Ishikawa (cell line): ENCODE measurements at regions not wholly inside any gene's neighbourhood (a gene's known extent, or its start where the extent isn't known, plus 50 kb on each side); places are given as distances from the start of the nearest gene placed in this dataset.

Source experiments
- CEBPB ChIP-seq: IDR thresholded peaks from 2 replicates; pipeline ENCODE4 v1.6.1; 2012
- CREB1 ChIP-seq: IDR thresholded peaks from 2 replicates; pipeline ENCODE4 v1.6.1; 2012; ENCODE audit warnings: low read depth
- EGR1 ChIP-seq: IDR thresholded peaks from 2 replicates; pipeline ENCODE4 v1.6.1; 2012
- EP300 ChIP-seq: IDR thresholded peaks from 2 replicates; pipeline ENCODE4 v1.6.1; 2012; ENCODE audit warnings: borderline replicate concordance
- FOXM1 ChIP-seq: IDR thresholded peaks from 2 replicates; pipeline ENCODE4 v1.6.1; 2012; ENCODE audit warnings: low read depth, borderline replicate concordance
- NFIC ChIP-seq: IDR thresholded peaks from 2 replicates; pipeline ENCODE4 v1.6.1; 2012
- RAD21 ChIP-seq: IDR thresholded peaks from 2 replicates; pipeline ENCODE4 v1.6.1; 2012; ENCODE audit warnings: low read depth
- TAF1 ChIP-seq: IDR thresholded peaks from 2 replicates; pipeline ENCODE4 v1.6.1; 2012; ENCODE audit warnings: low read depth, mild to moderate bottlenecking
- TCF12 ChIP-seq: IDR thresholded peaks from 2 replicates; pipeline ENCODE4 v1.6.1; 2012; ENCODE audit warnings: low read depth
- TEAD4 ChIP-seq: IDR thresholded peaks from 2 replicates; pipeline ENCODE4 v1.6.1; 2012
- YY1 ChIP-seq: IDR thresholded peaks from 2 replicates; pipeline ENCODE4 v1.6.1; 2012; ENCODE audit warnings: low read depth
- ZBTB7A ChIP-seq: IDR thresholded peaks from 2 replicates; pipeline ENCODE4 v1.6.1; 2012; ENCODE audit warnings: low read depth
- TF ChIP-seq, protein P1 (sequence below): IDR thresholded peaks from 2 replicates; pipeline ENCODE4 v1.6.1; 2012; ENCODE audit warnings: low read depth, mild to moderate bottlenecking
- TF ChIP-seq, protein P2 (sequence below): IDR thresholded peaks from 2 replicates; pipeline ENCODE4 v1.6.1; 2012
- TF ChIP-seq, protein P3 (sequence below): IDR thresholded peaks from 2 replicates; pipeline ENCODE4 v1.6.1; 2012

DNA sequence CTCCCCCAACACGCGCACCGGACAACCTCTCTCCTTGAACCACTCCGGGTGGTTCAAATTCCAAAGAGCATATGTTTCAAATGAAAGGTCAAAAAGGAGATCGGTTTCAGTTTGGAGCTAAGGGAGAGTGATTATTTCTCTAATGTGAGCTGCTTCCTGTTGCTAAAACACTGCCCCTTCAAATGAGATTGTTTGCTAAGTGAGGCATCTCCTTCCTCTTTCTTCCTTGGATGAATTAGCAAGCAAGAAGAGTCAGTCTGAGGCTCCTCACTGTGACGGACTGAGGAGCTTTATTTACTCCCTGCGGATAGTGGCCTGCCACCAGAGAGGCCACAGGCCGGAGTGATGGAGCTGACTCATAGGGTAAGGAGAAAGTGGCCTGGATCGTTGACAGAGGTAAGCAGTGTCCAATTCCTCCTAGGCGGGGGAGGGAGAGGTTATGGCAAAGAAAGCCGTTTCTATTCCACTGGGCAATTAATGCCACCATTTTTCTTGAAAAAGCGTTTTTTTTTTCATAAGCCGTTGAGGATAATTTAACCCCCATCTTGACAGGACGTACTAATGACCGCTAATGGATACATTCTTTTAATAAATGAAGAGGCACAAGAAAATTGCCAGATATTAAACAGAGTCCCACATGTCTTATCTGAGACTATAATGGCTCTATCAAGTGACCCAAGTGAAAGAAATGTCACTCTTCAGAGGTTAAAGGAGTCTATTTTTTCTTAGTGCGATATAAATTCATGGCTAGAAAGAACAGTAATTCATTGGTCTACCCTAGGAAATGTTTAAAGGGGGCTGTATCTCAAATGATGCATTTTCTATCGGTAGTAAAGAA, 167.0 kb upstream of the ANKRD28 start:
- TF ChIP-seq NFIC: no peak
- TF ChIP-seq YY1: no peak
- TF ChIP-seq, protein P1, sequence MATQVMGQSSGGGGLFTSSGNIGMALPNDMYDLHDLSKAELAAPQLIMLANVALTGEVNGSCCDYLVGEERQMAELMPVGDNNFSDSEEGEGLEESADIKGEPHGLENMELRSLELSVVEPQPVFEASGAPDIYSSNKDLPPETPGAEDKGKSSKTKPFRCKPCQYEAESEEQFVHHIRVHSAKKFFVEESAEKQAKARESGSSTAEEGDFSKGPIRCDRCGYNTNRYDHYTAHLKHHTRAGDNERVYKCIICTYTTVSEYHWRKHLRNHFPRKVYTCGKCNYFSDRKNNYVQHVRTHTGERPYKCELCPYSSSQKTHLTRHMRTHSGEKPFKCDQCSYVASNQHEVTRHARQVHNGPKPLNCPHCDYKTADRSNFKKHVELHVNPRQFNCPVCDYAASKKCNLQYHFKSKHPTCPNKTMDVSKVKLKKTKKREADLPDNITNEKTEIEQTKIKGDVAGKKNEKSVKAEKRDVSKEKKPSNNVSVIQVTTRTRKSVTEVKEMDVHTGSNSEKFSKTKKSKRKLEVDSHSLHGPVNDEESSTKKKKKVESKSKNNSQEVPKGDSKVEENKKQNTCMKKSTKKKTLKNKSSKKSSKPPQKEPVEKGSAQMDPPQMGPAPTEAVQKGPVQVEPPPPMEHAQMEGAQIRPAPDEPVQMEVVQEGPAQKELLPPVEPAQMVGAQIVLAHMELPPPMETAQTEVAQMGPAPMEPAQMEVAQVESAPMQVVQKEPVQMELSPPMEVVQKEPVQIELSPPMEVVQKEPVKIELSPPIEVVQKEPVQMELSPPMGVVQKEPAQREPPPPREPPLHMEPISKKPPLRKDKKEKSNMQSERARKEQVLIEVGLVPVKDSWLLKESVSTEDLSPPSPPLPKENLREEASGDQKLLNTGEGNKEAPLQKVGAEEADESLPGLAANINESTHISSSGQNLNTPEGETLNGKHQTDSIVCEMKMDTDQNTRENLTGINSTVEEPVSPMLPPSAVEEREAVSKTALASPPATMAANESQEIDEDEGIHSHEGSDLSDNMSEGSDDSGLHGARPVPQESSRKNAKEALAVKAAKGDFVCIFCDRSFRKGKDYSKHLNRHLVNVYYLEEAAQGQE: no peak
- TF ChIP-seq, protein P2, sequence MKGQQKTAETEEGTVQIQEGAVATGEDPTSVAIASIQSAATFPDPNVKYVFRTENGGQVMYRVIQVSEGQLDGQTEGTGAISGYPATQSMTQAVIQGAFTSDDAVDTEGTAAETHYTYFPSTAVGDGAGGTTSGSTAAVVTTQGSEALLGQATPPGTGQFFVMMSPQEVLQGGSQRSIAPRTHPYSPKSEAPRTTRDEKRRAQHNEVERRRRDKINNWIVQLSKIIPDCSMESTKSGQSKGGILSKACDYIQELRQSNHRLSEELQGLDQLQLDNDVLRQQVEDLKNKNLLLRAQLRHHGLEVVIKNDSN: no peak
- TF ChIP-seq EP300: no peak
- TF ChIP-seq ZBTB7A: no peak
- TF ChIP-seq CEBPB: no peak
- no peak for TF ChIP-seq TCF12
- TF ChIP-seq, protein P3, sequence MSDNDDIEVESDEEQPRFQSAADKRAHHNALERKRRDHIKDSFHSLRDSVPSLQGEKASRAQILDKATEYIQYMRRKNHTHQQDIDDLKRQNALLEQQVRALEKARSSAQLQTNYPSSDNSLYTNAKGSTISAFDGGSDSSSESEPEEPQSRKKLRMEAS: no peak
- TF ChIP-seq CREB1: no peak
- TF ChIP-seq TEAD4: no peak
- TF ChIP-seq TAF1: no peak
- no peak for TF ChIP-seq EGR1
- TF ChIP-seq FOXM1: no peak
- TF ChIP-seq RAD21: no peak

DNA sequence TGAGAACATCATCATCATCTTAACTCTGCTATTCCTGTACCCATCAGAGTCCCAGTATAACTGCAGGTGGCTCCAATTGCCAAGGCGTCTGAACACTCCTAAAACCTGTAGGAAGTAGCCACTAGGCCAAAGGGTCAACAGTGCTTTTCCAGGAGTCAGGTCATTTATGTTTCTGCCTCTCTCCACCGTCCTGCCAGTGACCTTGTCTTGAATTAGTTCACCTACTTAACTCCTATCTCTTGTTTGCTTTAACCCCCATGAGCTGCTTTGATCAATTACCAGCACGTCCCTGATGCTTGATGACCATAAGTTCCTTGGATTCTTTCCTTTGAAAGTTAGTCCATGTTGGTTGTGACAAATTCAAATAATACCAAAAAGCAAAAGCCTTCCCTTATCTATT, 169.8 kb upstream of the ANKRD28 start:
- TF ChIP-seq, protein P1: no peak
- no peak for TF ChIP-seq RAD21
- TF ChIP-seq YY1: no peak
- no peak for TF ChIP-seq FOXM1
- TF ChIP-seq, protein P2: no peak
- no peak for TF ChIP-seq NFIC
- TF ChIP-seq CREB1: no peak
- TF ChIP-seq TAF1: no peak
- TF ChIP-seq TCF12: no peak

DNA sequence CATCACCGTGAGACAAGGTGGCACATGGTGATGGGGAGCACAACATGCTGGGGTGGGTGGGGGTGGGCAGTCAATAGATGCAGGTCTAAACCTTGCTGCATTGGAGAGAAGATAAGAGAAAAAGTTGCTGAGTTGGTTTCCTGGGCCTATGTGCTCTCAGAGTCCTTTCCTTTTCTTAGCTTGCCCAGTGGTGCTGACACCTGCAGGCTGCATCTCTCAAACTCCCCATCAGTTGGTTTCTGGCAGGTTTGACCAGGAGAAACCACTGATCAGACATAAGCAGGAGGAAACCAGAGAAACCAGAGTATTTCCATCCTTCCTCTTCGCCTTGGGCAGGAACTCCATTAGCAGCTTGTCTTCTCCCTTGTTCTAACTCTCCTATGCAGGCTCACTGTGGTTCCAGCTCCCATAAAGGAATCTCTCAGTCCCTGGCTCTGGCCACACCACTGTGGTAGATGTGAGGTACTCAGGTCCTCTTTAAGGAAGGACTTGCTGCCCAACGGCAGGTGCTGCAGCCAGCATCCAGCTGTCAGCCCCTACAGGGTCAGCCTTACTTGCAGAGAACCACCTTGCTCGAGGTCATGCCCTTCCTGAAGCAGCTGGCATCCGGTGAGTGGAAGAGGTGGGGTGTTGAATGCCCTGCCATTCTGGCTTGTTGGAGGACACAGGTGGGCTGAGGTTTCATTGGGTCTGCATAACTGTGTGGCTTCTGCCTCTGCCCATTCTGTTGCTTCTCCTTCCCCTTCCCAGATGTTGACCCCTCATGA, 172.3 kb upstream of the ANKRD28 start:
- TF ChIP-seq TEAD4 (no peak), YY1 (no peak), FOXM1 (no peak), ZBTB7A (no peak), EGR1 (no peak), CEBPB (no peak), TAF1 (no peak), EP300 (no peak), NFIC (no peak), CREB1 (no peak), RAD21 (no peak), TCF12 (no peak)
- TF ChIP-seq, protein P2: no peak
- TF ChIP-seq, protein P1: no peak
- TF ChIP-seq, protein P3: no peak
